Liver (tissue), 8 donors: ENCODE measurements at regions not wholly inside any gene's neighbourhood (a gene's known extent, or its start where the extent isn't known, plus 50 kb on each side); places are given as distances from the start of the nearest gene placed in this dataset.
A peak's percentile ranks its signal among the peaks of the same experiment; 100 is the strongest.

Experiments
- DNase-seq: peaks from one replicate; pipeline ENCODE4 v3.0.0-alpha.2; 2017; ENCODE audit warnings: low spot score
- H3K27ac ChIP-seq, 2 donors: one replicate each; pipeline ENCODE4 v1.7.0; 2013; ENCODE audit warnings: inconsistent platforms in 2 of 2, low read length in 2 of 2, control low read depth in 1 of 2, low read depth in 1 of 2, mild to moderate bottlenecking in 1 of 2
- H3K27me3 ChIP-seq, 4 donors: one replicate each; pipeline versions ENCODE4 v1.6.1 to v1.7.0; 2013; ENCODE audit warnings: low read length in 3 of 4, inconsistent platforms in 1 of 4, mild to moderate bottlenecking in 1 of 4, moderate library complexity in 1 of 4; ENCODE audit not compliant: control insufficient read depth in 4 of 4, insufficient read depth in 4 of 4
- H3K36me3 ChIP-seq, 4 donors: one replicate each; pipeline versions ENCODE4 v1.6.1 to v1.7.0; 2013; ENCODE audit warnings: low read length in 3 of 4, mild to moderate bottlenecking in 3 of 4, low read depth in 1 of 4, moderate library complexity in 1 of 4; ENCODE audit not compliant: control insufficient read depth in 4 of 4, insufficient read depth in 3 of 4
- H3K4me1 ChIP-seq, 4 donors: one replicate each; pipeline versions ENCODE4 v1.6.1 to v1.7.0; 2013; ENCODE audit warnings: low read length in 3 of 4, mild to moderate bottlenecking in 3 of 4, moderate library complexity in 1 of 4; ENCODE audit not compliant: control insufficient read depth in 4 of 4, insufficient read depth in 4 of 4
- H3K4me3 ChIP-seq, 3 donors: one replicate each; pipeline versions ENCODE4 v1.6.1 to v1.7.0; 2013; ENCODE audit warnings: low read length in 3 of 3, control low read depth in 1 of 3, low read depth in 1 of 3, mild to moderate bottlenecking in 1 of 3
- H3K9ac ChIP-seq, 2 donors: one replicate each; pipeline ENCODE4 v1.7.0; 2013; ENCODE audit warnings: low read length in 2 of 2, mild to moderate bottlenecking in 2 of 2, moderate library complexity in 2 of 2, control low read depth in 1 of 2, low read depth in 1 of 2
- H3K9me3 ChIP-seq, 4 donors: one replicate each; pipeline versions ENCODE4 v1.6.1 to v1.7.0; 2013; ENCODE audit warnings: low read length in 3 of 4; ENCODE audit not compliant: control insufficient read depth in 4 of 4
- EGR1 ChIP-seq, 2 donors: IDR thresholded peaks; 2 replicates each; pipeline ENCODE4 v1.6.1; 2016 to 2018; ENCODE audit warnings: antibody characterized with exemption in 2 of 2, low read depth in 2 of 2
- FOXA1 ChIP-seq: IDR thresholded peaks from 2 replicates; pipeline ENCODE4 v1.6.1; 2016; ENCODE audit warnings: antibody characterized with exemption
- FOXA2 ChIP-seq: IDR thresholded peaks from 2 replicates; pipeline ENCODE4 v1.6.1; 2016; ENCODE audit warnings: antibody characterized with exemption
- GABPA ChIP-seq, 2 donors: IDR thresholded peaks in 1 of 2; conservative IDR thresholded peaks in 1 of 2; 2 replicates each; pipeline ENCODE4 v1.6.1; 2016; ENCODE audit warnings: antibody characterized with exemption in 2 of 2, mild to moderate bottlenecking in 1 of 2, moderate library complexity in 1 of 2
- HNF4A ChIP-seq, 2 donors: conservative IDR thresholded peaks; 2 replicates each; pipeline ENCODE4 v1.6.1; 2016; ENCODE audit warnings: antibody characterized with exemption in 2 of 2, mild to moderate bottlenecking in 2 of 2
- HNF4G ChIP-seq: IDR thresholded peaks from 2 replicates; pipeline ENCODE4 v1.6.1; 2016; ENCODE audit warnings: antibody characterized with exemption
- JUND ChIP-seq, 2 donors: IDR thresholded peaks; 2 replicates each; pipeline ENCODE4 v1.6.1; 2016; ENCODE audit warnings: antibody characterized with exemption in 2 of 2
- NR2F2 ChIP-seq: IDR thresholded peaks from 2 replicates; pipeline ENCODE4 v1.6.1; 2016; ENCODE audit warnings: antibody characterized with exemption
- RAD21 ChIP-seq, 2 donors: IDR thresholded peaks; 2 replicates each; pipeline ENCODE4 v1.6.1; 2016; ENCODE audit warnings: antibody characterized with exemption in 2 of 2, mild to moderate bottlenecking in 2 of 2
- RXRA ChIP-seq, 2 donors: IDR thresholded peaks; 2 replicates each; pipeline ENCODE4 v1.6.1; 2017 to 2018; ENCODE audit warnings: antibody characterized with exemption in 2 of 2, mild to moderate bottlenecking in 1 of 2
- SP1 ChIP-seq: IDR thresholded peaks from 2 replicates; pipeline ENCODE4 v1.6.1; 2018; ENCODE audit warnings: antibody characterized with exemption, mild to moderate bottlenecking
- TAF1 ChIP-seq: conservative IDR thresholded peaks from 2 replicates; pipeline ENCODE4 v1.6.1; 2016; ENCODE audit warnings: antibody characterized with exemption, mild to moderate bottlenecking
- YY1 ChIP-seq: IDR thresholded peaks from 2 replicates; pipeline ENCODE4 v1.6.1; 2016; ENCODE audit warnings: antibody characterized with exemption, mild to moderate bottlenecking
- WGBS: extraction: QIAGEN DNeasy Blood & Tissue Kit; methylation state at CpG from one replicate; pipeline ENCODE4 v1.1.7; 2013; 5-methylcytosine and 5-hydroxymethylcytosine counted together
- TF ChIP-seq, protein P1 (sequence below): fragments of 150-350 bp; IDR thresholded peaks from 2 replicates; pipeline ENCODE4 v1.5.1; 2017; ENCODE audit warnings: improper control_type of control experiment, low read depth, low read length; ENCODE audit not compliant: missing input control
- TF ChIP-seq, protein P2 (sequence below): IDR thresholded peaks from 2 replicates; pipeline ENCODE4 v1.6.1; 2016; ENCODE audit warnings: antibody characterized with exemption, mild to moderate bottlenecking
- TF ChIP-seq, protein P3 (sequence below): IDR thresholded peaks from 2 replicates; pipeline ENCODE4 v1.6.1; 2016; ENCODE audit warnings: antibody characterized with exemption
- TF ChIP-seq, protein P4 (sequence below): IDR thresholded peaks from 2 replicates; pipeline ENCODE4 v1.6.1; 2016; ENCODE audit warnings: antibody characterized with exemption
- TF ChIP-seq, protein P5 (sequence below): IDR thresholded peaks from 2 replicates; pipeline ENCODE4 v1.6.1; 2016; ENCODE audit warnings: antibody characterized with exemption
- donor health status: healthy.
- donor health status: healthy.
- donor health status: healthy.
- donor health status: healthy.
- donor health status: healthy.

DNA sequence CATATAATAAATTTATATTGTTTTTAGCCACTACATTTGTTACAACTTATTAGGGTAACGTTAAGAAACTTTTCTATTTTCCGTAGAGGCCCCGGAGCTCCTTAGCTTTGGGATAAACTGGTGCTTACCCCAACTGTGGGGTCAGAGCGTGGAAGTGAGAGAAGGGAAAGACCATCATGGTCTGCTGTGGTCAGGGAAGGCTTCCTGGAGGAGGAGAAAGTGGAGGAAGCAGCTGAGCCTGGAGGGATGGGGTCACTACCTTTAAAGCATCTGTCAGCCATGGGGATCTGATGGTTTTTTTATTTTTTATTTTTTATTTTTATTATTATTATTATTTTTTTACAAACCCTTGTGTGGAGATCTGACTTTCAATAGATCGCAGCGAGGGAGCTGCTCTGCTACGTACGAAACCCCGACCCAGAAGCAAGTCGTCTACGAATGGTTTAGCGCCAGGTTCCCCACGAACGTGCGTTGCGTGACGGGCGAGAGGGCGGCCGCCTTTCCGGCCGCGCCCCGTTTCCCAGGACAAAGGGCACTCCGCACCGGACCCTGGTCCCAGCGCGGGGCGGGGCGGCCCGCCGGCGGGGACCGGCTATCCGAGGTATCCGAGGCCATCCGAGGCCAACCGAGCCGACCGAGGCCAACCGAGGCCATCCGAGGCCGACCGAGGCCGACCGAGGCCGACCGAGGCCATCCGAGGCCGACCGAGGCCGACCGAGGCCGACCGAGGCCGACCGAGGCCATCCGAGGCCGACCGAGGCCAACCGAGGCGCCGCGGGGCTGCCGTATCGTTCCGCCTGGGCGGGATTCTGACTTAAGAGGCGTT is 1101.2 kb upstream of the TMEM132C start:
- Histone ChIP-seq H3K9ac (no peak overlapping the region), H3K27ac (peak overlapping the region; percentile 48 to 59)

More for the DNA sequence above, 1101.2 kb upstream of the TMEM132C start:
- H3K4me3 ChIP-seq, result peak overlapping the region in 2 of 3 donors; percentile 37 to 38
- WGBS, result 7% methylated on average over 69 of the region's 69 CpGs
- no peaks in the 10 kb centered on the region for H3K9me3 ChIP-seq
- no peaks in the 10 kb centered on the region for H3K27me3 ChIP-seq
- H3K36me3 ChIP-seq, result no peaks in the 10 kb centered on the region
- DNase-seq, result peak; percentile 67
- no peaks in the 10 kb centered on the region for H3K4me1 ChIP-seq
- TF ChIP-seq, protein P1, sequence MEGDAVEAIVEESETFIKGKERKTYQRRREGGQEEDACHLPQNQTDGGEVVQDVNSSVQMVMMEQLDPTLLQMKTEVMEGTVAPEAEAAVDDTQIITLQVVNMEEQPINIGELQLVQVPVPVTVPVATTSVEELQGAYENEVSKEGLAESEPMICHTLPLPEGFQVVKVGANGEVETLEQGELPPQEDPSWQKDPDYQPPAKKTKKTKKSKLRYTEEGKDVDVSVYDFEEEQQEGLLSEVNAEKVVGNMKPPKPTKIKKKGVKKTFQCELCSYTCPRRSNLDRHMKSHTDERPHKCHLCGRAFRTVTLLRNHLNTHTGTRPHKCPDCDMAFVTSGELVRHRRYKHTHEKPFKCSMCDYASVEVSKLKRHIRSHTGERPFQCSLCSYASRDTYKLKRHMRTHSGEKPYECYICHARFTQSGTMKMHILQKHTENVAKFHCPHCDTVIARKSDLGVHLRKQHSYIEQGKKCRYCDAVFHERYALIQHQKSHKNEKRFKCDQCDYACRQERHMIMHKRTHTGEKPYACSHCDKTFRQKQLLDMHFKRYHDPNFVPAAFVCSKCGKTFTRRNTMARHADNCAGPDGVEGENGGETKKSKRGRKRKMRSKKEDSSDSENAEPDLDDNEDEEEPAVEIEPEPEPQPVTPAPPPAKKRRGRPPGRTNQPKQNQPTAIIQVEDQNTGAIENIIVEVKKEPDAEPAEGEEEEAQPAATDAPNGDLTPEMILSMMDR, result no peak
- TF ChIP-seq RXRA (IDR thresholded peaks at IDR 0.05), result peak; percentile 33 to 59
- TF ChIP-seq HNF4G, result peak; percentile 79
- TF ChIP-seq, protein P2, sequence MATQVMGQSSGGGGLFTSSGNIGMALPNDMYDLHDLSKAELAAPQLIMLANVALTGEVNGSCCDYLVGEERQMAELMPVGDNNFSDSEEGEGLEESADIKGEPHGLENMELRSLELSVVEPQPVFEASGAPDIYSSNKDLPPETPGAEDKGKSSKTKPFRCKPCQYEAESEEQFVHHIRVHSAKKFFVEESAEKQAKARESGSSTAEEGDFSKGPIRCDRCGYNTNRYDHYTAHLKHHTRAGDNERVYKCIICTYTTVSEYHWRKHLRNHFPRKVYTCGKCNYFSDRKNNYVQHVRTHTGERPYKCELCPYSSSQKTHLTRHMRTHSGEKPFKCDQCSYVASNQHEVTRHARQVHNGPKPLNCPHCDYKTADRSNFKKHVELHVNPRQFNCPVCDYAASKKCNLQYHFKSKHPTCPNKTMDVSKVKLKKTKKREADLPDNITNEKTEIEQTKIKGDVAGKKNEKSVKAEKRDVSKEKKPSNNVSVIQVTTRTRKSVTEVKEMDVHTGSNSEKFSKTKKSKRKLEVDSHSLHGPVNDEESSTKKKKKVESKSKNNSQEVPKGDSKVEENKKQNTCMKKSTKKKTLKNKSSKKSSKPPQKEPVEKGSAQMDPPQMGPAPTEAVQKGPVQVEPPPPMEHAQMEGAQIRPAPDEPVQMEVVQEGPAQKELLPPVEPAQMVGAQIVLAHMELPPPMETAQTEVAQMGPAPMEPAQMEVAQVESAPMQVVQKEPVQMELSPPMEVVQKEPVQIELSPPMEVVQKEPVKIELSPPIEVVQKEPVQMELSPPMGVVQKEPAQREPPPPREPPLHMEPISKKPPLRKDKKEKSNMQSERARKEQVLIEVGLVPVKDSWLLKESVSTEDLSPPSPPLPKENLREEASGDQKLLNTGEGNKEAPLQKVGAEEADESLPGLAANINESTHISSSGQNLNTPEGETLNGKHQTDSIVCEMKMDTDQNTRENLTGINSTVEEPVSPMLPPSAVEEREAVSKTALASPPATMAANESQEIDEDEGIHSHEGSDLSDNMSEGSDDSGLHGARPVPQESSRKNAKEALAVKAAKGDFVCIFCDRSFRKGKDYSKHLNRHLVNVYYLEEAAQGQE, result no peak
- peak; percentile 49 for TF ChIP-seq YY1
- peak in 1 of 2 donors; percentile 18 for TF ChIP-seq RAD21 (IDR thresholded peaks at IDR 0.05)
- no peak for TF ChIP-seq FOXA1
- TF ChIP-seq FOXA2, result no peak
- no peak for TF ChIP-seq EGR1 (IDR thresholded peaks at IDR 0.05; ENCODE audit: low read depth in 2 of 2)
- TF ChIP-seq JUND (IDR thresholded peaks at IDR 0.05), result no peak
- TF ChIP-seq, protein P3, sequence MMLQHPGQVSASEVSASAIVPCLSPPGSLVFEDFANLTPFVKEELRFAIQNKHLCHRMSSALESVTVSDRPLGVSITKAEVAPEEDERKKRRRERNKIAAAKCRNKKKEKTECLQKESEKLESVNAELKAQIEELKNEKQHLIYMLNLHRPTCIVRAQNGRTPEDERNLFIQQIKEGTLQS, result no peak
- TF ChIP-seq SP1, result peak; percentile 66
- no peak for TF ChIP-seq NR2F2
- TF ChIP-seq, protein P4, sequence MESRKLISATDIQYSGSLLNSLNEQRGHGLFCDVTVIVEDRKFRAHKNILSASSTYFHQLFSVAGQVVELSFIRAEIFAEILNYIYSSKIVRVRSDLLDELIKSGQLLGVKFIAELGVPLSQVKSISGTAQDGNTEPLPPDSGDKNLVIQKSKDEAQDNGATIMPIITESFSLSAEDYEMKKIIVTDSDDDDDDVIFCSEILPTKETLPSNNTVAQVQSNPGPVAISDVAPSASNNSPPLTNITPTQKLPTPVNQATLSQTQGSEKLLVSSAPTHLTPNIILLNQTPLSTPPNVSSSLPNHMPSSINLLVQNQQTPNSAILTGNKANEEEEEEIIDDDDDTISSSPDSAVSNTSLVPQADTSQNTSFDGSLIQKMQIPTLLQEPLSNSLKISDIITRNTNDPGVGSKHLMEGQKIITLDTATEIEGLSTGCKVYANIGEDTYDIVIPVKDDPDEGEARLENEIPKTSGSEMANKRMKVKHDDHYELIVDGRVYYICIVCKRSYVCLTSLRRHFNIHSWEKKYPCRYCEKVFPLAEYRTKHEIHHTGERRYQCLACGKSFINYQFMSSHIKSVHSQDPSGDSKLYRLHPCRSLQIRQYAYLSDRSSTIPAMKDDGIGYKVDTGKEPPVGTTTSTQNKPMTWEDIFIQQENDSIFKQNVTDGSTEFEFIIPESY, result peak; percentile 14
- TF ChIP-seq HNF4A (conservative IDR thresholded peaks at IDR 0.05), result peak; percentile 75 to 84
- no peak for TF ChIP-seq GABPA (IDR thresholded peaks at IDR 0.05 in 1 of 2, conservative IDR thresholded peaks at IDR 0.05 in 1 of 2)
- TF ChIP-seq, protein P5, sequence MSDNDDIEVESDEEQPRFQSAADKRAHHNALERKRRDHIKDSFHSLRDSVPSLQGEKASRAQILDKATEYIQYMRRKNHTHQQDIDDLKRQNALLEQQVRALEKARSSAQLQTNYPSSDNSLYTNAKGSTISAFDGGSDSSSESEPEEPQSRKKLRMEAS, result no peak
- no peak for TF ChIP-seq TAF1
